ENCODE measurements at regions not wholly inside any gene's neighbourhood (a gene's known extent, or its start where the extent isn't known, plus 50 kb on each side); places are given as distances from the start of the nearest gene placed in this dataset.

GRCh38 chr6:168902075-168902474 lies 351.6 kb downstream of the THBS2 start:
- Mint-ChIP-seq H3K4me1 (ENCODE audit: unreplicated experiment) (no peaks in the 10 kb centered on the region), H3K27me3 (peaks cover 4% of the 10 kb centered on the region), H3K27ac (no peak overlapping the region), H3K36me3 (no peaks in the 10 kb centered on the region), H3K9me3 (peaks cover 6% of the 10 kb centered on the region), H3K4me3 (no peak overlapping the region)
- no peak for TF ChIP-seq CTCF (conservative IDR thresholded peaks at IDR 0.05)
- DNase-seq (ENCODE audit: extremely low spot score, unreplicated experiment), result no peak

- DNase-seq (ENCODE audit: extremely low spot score, unreplicated experiment), result no peak
- Mint-ChIP-seq H3K9me3 (peaks cover 3% of the 10 kb centered on the region), H3K4me1 (ENCODE audit: unreplicated experiment) (peaks cover 2% of the 10 kb centered on the region), H3K4me3 (no peak overlapping the region), H3K36me3 (no peaks in the 10 kb centered on the region), H3K27me3 (peaks cover 4% of the 10 kb centered on the region), H3K27ac (no peak overlapping the region)
- TF ChIP-seq CTCF (conservative IDR thresholded peaks at IDR 0.05), result no peak
These were observed 352.6 kb downstream of the THBS2 start for GRCh38 chr6:168901076-168901475.

- Mint-ChIP-seq H3K9me3 (no peaks in the 10 kb centered on the region), H3K36me3 (no peaks in the 10 kb centered on the region), H3K4me1 (ENCODE audit: unreplicated experiment) (peaks cover 11% of the 10 kb centered on the region), H3K27me3 (peaks cover 4% of the 10 kb centered on the region), H3K27ac (no peak overlapping the region), H3K4me3 (no peak overlapping the region)
- TF ChIP-seq CTCF (conservative IDR thresholded peaks at IDR 0.05), result no peak
- no peak for DNase-seq (ENCODE audit: extremely low spot score, unreplicated experiment)
These were observed 357.3 kb downstream of the THBS2 start for GRCh38 chr6:168896321-168896720.

DNA sequence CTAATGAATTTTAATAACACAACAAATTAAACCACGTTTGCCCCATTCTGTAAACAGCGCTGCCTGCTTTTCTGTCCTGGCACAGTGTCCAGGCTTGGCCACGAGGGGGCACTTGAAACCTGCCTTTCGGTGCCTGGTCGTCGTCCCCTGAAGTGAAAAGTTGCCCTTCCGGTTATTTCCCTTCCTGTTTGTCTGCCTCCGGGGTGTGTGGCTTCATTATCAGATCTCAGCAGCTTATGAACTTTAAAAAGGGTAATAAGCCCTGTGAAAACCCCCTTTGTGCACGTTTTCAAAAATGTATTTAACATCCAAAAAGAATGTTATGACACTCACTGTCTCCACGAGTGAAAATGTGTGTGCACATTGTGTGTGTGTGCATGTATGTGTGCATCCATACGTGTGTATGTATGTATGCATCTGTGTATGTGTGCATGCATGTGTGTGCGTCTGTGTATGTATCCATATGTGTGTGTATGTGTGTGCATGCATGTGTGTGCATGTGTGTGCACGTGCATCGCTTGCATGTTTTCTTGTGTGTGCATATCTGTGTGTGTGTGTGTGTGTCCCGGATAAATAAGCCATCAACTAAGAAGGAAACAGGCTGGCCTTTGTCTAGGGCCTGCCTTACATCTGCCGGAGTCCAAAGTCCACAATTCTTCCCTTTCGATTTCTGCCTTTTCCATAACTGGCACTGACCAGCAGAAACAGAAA lies 358.4 kb downstream of the THBS2 start:
- TF ChIP-seq CTCF (conservative IDR thresholded peaks at IDR 0.05), result peak; percentile 97
- no peaks in the 10 kb centered on the region for H3K36me3 Mint-ChIP-seq
- H3K27ac Mint-ChIP-seq, result peak overlapping the region; percentile 67
- peaks cover 4% of the 10 kb centered on the region for H3K27me3 Mint-ChIP-seq
- H3K4me3 Mint-ChIP-seq, result peak overlapping the region; percentile 17
- no peaks in the 10 kb centered on the region for H3K9me3 Mint-ChIP-seq
- DNase-seq (ENCODE audit: extremely low spot score, unreplicated experiment), result peak; percentile 87
- H3K4me1 Mint-ChIP-seq (ENCODE audit: unreplicated experiment), result peaks cover 11% of the 10 kb centered on the region

DNA sequence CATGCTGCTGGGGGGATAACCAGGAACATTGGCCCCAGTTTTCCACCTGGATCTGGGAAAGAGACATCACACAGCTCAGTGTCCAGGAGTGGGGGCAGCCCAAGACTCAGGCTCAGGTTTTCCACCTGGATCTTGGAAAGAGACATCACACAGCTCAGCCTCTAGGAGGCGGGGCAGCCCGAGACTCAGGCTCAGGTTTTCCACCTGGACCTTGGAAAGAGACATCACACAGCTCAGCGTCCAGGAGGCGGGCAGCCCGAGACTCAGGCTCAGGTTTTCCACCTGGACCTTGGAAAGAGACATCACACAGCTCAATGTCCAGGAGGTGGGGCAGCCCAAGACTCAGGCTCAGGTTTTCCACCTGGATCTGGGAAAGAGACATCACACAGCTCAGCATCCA lies 361.6 kb downstream of the THBS2 start:
- no peak for TF ChIP-seq CTCF (conservative IDR thresholded peaks at IDR 0.05)
- Mint-ChIP-seq H3K4me1 (ENCODE audit: unreplicated experiment) (peaks cover 11% of the 10 kb centered on the region), H3K4me3 (no peak overlapping the region), H3K27ac (no peak overlapping the region), H3K27me3 (peaks cover 8% of the 10 kb centered on the region), H3K36me3 (no peaks in the 10 kb centered on the region), H3K9me3 (no peaks in the 10 kb centered on the region)
- no peak for DNase-seq (ENCODE audit: extremely low spot score, unreplicated experiment)

Data from type B pancreatic cell (in vitro differentiated cells).